ENCODE measurements at regions not wholly inside any gene's neighbourhood (a gene's known extent, or its start where the extent isn't known, plus 50 kb on each side); places are given as distances from the start of the nearest gene placed in this dataset.

DNA sequence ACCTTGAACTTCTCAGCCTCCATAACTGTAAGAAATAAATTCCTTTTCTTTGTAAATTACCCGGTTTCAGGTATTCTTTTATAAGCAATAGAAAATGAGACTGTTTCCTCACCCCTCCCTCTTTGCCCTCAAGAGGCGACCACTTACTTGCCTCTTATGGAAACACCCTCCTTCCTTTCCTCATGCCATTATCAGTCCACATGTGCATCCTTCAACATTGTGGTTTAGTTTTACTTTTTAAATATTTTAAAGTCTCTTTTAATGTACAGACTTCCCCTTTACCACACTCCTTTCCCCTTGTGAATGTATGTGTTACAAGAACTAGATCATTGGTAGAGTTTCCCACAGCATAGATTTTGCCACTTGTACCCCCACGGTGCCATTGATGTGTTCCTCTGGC lies 202.4 kb upstream of the SIX2 start:
- no peak for DNase-seq (ENCODE audit: low read depth in 2 of 2)
- TF ChIP-seq, protein P1, sequence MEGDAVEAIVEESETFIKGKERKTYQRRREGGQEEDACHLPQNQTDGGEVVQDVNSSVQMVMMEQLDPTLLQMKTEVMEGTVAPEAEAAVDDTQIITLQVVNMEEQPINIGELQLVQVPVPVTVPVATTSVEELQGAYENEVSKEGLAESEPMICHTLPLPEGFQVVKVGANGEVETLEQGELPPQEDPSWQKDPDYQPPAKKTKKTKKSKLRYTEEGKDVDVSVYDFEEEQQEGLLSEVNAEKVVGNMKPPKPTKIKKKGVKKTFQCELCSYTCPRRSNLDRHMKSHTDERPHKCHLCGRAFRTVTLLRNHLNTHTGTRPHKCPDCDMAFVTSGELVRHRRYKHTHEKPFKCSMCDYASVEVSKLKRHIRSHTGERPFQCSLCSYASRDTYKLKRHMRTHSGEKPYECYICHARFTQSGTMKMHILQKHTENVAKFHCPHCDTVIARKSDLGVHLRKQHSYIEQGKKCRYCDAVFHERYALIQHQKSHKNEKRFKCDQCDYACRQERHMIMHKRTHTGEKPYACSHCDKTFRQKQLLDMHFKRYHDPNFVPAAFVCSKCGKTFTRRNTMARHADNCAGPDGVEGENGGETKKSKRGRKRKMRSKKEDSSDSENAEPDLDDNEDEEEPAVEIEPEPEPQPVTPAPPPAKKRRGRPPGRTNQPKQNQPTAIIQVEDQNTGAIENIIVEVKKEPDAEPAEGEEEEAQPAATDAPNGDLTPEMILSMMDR (IDR thresholded peaks at IDR 0.05; ENCODE audit: low read depth, low read length): no peak

DNA sequence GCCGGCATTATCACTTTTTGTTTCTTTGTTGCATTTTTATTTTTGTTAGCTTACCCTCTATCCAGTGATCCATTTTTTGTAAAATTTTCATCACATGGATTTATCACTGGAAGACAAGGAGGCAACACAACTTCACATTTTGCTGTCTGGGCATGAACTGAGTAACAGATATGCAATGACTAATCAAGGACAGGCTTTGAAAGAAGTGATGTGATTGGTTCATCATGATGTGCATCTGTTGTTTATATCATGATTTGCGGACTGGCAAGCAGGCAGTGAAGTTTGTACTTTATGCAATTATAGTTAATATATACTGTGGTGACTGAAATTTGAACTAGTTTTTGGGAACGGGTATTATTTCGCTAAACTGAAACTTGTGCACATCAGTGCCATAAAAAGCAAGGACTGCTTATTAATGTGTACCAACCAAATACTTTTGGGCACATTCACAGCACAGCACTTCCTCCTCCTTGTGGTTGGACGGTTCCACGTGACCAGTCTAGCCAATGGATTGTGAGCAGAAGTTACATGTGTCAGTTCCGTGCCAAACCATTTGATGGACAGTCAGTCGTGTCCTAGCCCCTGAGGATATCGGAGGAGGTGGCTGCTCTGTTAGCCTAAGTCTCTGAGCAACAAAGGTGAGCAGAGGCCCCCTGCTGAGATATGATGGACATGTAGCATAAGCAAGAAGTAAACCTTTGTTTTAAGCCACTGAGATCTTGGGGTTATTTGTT lies 201.4 kb upstream of the SIX2 start:
- no peak overlapping the region for H3K4me3 ChIP-seq (replicated peaks in 1 of 2; ENCODE audit: low read depth in 2 of 2, low read length in 2 of 2)
- peak in 1 of 2 donors; percentile 30 for DNase-seq (ENCODE audit: low read depth in 2 of 2)
- TF ChIP-seq, protein P1 (IDR thresholded peaks at IDR 0.05; ENCODE audit: low read depth, low read length): no peak

More for the DNA sequence above, 202.4 kb upstream of the SIX2 start:
- H3K4me3 ChIP-seq (replicated peaks in 1 of 2; ENCODE audit: low read depth in 2 of 2, low read length in 2 of 2): no peak overlapping the region

DNA sequence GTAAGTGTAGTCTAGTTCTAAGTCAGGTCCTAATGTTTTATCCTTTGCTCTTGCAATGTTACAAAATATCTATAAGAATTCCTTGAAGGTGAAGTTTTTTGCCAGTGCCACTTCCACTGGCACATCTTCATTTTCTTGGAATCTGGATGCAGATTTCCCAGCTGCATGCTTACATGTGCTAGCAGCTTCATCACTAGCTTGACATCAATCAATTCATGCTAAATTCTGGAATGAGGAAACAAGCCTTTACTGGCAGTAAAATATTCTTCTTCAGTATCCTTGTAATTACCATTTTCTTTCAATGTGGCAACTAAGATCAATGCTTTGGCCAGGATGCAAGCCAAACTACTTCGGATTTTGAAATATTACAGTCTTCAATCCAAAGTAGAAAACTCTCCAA lies 200.6 kb upstream of the SIX2 start:
- TF ChIP-seq, protein P1 (IDR thresholded peaks at IDR 0.05; ENCODE audit: low read depth, low read length): no peak
- no peak for DNase-seq (ENCODE audit: low read depth in 2 of 2)
- no peak overlapping the region for H3K4me3 ChIP-seq (replicated peaks in 1 of 2; ENCODE audit: low read depth in 2 of 2, low read length in 2 of 2)

DNA sequence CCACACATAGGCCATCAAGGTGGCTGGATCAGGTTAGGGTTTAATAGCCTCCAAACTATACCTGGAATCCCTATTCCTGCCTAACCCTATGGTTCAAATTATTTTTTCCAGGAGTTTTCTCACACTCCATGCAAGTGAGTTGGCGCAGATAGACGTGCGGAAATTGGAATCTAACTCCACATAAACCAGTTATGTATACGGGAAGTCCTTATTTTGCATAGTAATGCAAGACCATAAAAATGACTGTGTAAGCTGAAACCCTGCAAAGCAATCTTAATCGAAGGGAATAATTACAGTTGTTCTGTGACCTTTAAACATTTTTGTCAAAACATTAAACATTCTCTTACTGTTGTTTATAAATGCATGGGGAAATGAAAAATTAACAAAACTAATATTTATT lies 200.1 kb upstream of the SIX2 start:
- no peak overlapping the region for H3K4me3 ChIP-seq (replicated peaks in 1 of 2; ENCODE audit: low read depth in 2 of 2, low read length in 2 of 2)
- no peak for DNase-seq (ENCODE audit: low read depth in 2 of 2)
- TF ChIP-seq, protein P1 (IDR thresholded peaks at IDR 0.05; ENCODE audit: low read depth, low read length): no peak

DNA sequence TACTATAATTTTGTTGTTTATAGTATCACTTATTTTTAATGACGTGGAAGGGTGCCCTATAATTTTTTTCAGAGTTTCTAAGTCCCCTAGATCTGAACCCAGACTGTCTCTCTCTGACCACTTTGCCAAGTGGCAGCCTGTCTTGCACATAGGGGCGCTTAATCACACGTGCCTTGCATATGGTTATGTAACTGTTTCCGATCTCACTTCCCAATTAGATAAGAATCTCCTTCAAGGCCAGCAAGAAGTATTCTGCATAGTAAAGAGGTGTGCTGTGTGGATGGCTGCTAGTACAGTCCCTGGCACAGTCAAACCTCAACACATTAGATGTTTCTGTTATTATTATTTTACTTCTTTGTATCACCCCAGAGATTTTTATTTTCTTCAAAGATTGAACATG lies 197.8 kb upstream of the SIX2 start:
- no peak overlapping the region for H3K4me3 ChIP-seq (replicated peaks in 1 of 2; ENCODE audit: low read depth in 2 of 2, low read length in 2 of 2)
- TF ChIP-seq, protein P1 (IDR thresholded peaks at IDR 0.05; ENCODE audit: low read depth, low read length): no peak
- no peak for DNase-seq (ENCODE audit: low read depth in 2 of 2)

DNA sequence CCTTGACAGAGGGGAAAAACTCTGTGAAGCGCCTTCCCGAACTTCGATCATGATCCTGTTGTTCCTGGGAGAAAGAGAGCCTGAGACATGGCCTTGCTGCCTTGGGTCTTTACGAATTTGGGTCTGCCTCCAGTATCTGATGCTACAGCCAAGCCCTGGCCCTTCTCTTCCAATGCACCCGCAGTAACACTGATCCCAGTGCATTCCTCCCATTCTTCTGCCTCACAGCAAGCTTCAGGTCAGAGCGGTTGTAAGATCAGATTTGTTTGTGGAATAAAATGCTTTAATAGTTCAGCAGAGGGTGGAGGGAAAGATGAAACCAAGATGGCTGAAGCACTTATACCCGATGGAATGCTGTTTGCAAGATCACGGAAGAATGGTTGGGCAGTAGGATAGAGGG lies 196.7 kb upstream of the SIX2 start:
- H3K4me3 ChIP-seq (replicated peaks in 1 of 2; ENCODE audit: low read depth in 2 of 2, low read length in 2 of 2): no peak overlapping the region
- TF ChIP-seq, protein P1 (IDR thresholded peaks at IDR 0.05; ENCODE audit: low read depth, low read length): no peak
- no peak for DNase-seq (ENCODE audit: low read depth in 2 of 2)

DNA sequence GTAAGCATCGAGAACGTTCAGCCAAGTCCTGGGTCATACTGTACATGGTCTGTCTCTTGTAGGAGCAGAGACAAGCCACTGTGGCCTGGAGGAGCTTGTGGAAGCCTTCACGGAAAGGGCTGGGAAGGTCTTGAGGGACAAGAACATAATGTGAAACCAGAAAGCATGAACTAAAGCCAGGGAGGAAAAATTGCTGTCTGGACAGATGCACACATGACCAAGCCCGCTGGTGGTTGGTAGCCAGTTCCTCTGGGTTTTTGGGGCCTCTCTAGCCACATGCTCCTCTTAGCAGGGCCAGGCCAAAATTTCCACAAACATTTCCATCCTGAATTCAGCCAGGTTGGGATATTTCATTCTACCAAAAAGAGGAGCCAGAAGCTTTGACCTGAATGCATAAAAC lies 196.2 kb upstream of the SIX2 start:
- TF ChIP-seq, protein P1 (IDR thresholded peaks at IDR 0.05; ENCODE audit: low read depth, low read length): no peak
- no peak overlapping the region for H3K4me3 ChIP-seq (replicated peaks in 1 of 2; ENCODE audit: low read depth in 2 of 2, low read length in 2 of 2)
- DNase-seq (ENCODE audit: low read depth in 2 of 2): no peak
